ENCODE measurements at regions not wholly inside any gene's neighbourhood (a gene's known extent, or its start where the extent isn't known, plus 50 kb on each side); places are given as distances from the start of the nearest gene placed in this dataset.

GRCh38 chr18:1676387-1676786 is 771.7 kb downstream of the ADCYAP1 start:
- TF ChIP-seq, protein P1, sequence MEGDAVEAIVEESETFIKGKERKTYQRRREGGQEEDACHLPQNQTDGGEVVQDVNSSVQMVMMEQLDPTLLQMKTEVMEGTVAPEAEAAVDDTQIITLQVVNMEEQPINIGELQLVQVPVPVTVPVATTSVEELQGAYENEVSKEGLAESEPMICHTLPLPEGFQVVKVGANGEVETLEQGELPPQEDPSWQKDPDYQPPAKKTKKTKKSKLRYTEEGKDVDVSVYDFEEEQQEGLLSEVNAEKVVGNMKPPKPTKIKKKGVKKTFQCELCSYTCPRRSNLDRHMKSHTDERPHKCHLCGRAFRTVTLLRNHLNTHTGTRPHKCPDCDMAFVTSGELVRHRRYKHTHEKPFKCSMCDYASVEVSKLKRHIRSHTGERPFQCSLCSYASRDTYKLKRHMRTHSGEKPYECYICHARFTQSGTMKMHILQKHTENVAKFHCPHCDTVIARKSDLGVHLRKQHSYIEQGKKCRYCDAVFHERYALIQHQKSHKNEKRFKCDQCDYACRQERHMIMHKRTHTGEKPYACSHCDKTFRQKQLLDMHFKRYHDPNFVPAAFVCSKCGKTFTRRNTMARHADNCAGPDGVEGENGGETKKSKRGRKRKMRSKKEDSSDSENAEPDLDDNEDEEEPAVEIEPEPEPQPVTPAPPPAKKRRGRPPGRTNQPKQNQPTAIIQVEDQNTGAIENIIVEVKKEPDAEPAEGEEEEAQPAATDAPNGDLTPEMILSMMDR (IDR thresholded peaks at IDR 0.05; ENCODE audit: low read depth, low read length): no peak
- TF ChIP-seq EZH2phosphoT487 (IDR thresholded peaks at IDR 0.05; ENCODE audit: low read depth): no peak

All from OCI-LY3 (cell line).